Testis (tissue), 2 donors: ENCODE measurements at regions not wholly inside any gene's neighbourhood (a gene's known extent, or its start where the extent isn't known, plus 50 kb on each side); places are given as distances from the start of the nearest gene placed in this dataset.

Experiments used
- CTCF ChIP-seq, 3 experiments: fragments of 450-650 bp in 2 of 3; fragments of 200-600 bp in 1 of 3; sonication (generic) in 1 of 3; IDR thresholded peaks; one replicate each; pipeline ENCODE4 v1.5.1; 2016 to 2019; ENCODE audit warnings: antibody characterized with exemption in 3 of 3, mild to moderate bottlenecking in 2 of 3, moderate library complexity in 1 of 3
- POLR2A ChIP-seq: fragments of 450-650 bp; IDR thresholded peaks from one replicate; pipeline ENCODE4 v1.6.1; 2017; ENCODE audit warnings: antibody characterized with exemption, mild to moderate bottlenecking, moderate library complexity

GRCh38 chr14:86943391-86944365 lies 1049.3 kb downstream of the GALC start:
- TF ChIP-seq POLR2A, result no peak
- TF ChIP-seq CTCF (IDR thresholded peaks at IDR 0.05), result no peak
